ENCODE measurements at regions not wholly inside any gene's neighbourhood (a gene's known extent, or its start where the extent isn't known, plus 50 kb on each side); places are given as distances from the start of the nearest gene placed in this dataset.

DNA sequence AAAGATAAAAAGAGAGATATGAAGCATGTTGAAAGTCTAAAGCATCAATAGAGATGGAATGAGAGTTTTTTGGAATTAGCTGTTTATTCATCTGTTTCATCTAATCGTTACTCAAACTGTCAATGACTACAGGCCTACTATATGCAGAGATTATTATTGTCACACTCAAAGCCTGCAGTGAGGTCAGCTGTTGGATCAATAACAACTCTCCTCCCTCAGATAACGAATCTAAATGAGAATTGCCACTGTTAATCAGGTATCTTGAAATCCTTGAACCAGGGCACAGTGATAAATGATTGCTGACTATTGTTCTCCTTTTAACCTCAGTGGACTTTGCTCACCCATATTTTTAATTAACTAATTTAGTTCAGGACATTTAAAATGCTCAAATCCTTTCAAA lies 192.3 kb upstream of the SGO1 start (continued):
- TF ChIP-seq SIX5 (IDR thresholded peaks at IDR 0.05; ENCODE audit: low read depth, low read length, severe bottlenecking) (no peak), BRCA1 (IDR thresholded peaks at IDR 0.05; ENCODE audit: low read depth, low read length) (no peak), BCL3 (IDR thresholded peaks at IDR 0.05; ENCODE audit: borderline replicate concordance, insufficient read depth, low read depth, low read length, poor library complexity, severe bottlenecking) (no peak), ZZZ3 (IDR thresholded peaks at IDR 0.05; ENCODE audit: control insufficient read depth, insufficient read length, low read depth) (no peak), KLF5 (IDR thresholded peaks at IDR 0.05; ENCODE audit: partially characterized antibody) (no peak)

GRCh38 chr3:20376665-20377217 lies 190.7 kb upstream of the SGO1 start:
- Histone ChIP-seq H3K36me3 (ENCODE audit: control insufficient read depth in 2 of 2, insufficient read depth in 2 of 2, low read length in 1 of 2) (no peaks in the 10 kb centered on the region), H3K4me1 (ENCODE audit: control insufficient read depth, insufficient read depth, low read length) (no peaks in the 10 kb centered on the region), H4K20me1 (ENCODE audit: control insufficient read depth, insufficient read depth) (no peaks in the 10 kb centered on the region), H3K9me3 (replicated peaks; ENCODE audit: control insufficient read depth, insufficient read depth, low read length) (no peaks in the 10 kb centered on the region), H3K4me3 (no peak overlapping the region), H3K79me2 (ENCODE audit: control insufficient read depth, insufficient read depth, low read length) (no peaks in the 10 kb centered on the region), H2AFZ (ENCODE audit: control insufficient read depth, low read depth, low read length) (no peak overlapping the region), H3K27me3 (replicated peaks in 1 of 2; ENCODE audit: control insufficient read depth in 2 of 2, insufficient read depth in 2 of 2, low read length in 1 of 2) (no peaks in the 10 kb centered on the region), H3K9ac (ENCODE audit: control insufficient read depth, insufficient read depth, low read length) (no peak overlapping the region), H3K4me2 (ENCODE audit: control insufficient read depth, insufficient read depth) (no peak overlapping the region), H3K27ac (ENCODE audit: control insufficient read depth, insufficient read depth) (no peak overlapping the region)
- BruUV-seq (replicated peaks): no TSS peak
- intact Hi-C loops (cut with micrococcal nuclease; ENCODE audit: unreplicated experiment): no loop called here
- SMC1A ChIA-PET (ENCODE audit: uncharacterized antibody, unreplicated experiment): no interaction called here
- no peak for DNase-seq (ENCODE audit: low read depth, low spot score)
- FAIRE-seq: no peak
- POLR2A ChIA-PET: no interaction called here
- no peak for ATAC-seq
- RAD21 ChIA-PET (ENCODE audit: unreplicated experiment): no interaction called here
- in situ Hi-C loops (cut with MboI): no loop called here
- CTCF ChIA-PET: no interaction called here
- no peak for TF ChIP-seq EZH2 (IDR thresholded peaks at IDR 0.05; ENCODE audit: borderline replicate concordance, control insufficient read depth, low read depth, low read length)
- no peak for TF ChIP-seq WRNIP1 (IDR thresholded peaks at IDR 0.05; ENCODE audit: borderline replicate concordance, low read depth, low read length)
- no peak for TF ChIP-seq RAD21 (IDR thresholded peaks at IDR 0.05; ENCODE audit: insufficient read depth, low read depth, low read length)
- TF ChIP-seq, protein P1, sequence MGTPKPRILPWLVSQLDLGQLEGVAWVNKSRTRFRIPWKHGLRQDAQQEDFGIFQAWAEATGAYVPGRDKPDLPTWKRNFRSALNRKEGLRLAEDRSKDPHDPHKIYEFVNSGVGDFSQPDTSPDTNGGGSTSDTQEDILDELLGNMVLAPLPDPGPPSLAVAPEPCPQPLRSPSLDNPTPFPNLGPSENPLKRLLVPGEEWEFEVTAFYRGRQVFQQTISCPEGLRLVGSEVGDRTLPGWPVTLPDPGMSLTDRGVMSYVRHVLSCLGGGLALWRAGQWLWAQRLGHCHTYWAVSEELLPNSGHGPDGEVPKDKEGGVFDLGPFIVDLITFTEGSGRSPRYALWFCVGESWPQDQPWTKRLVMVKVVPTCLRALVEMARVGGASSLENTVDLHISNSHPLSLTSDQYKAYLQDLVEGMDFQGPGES (IDR thresholded peaks at IDR 0.05): no peak
- no peak for TF ChIP-seq E4F1 (IDR thresholded peaks at IDR 0.05; ENCODE audit: borderline replicate concordance, partially characterized antibody)
- TF ChIP-seq GATAD2B (conservative IDR thresholded peaks at IDR 0.05; ENCODE audit: low read depth): no peak
- no peak for TF ChIP-seq MYC (IDR thresholded peaks at IDR 0.05; ENCODE audit: insufficient read depth, insufficient read length, insufficient replicate concordance, low read length, severe bottlenecking)
- TF ChIP-seq CHD4 (IDR thresholded peaks at IDR 0.05): no peak
- no peak for TF ChIP-seq TAF1 (IDR thresholded peaks at IDR 0.05; ENCODE audit: borderline replicate concordance, low read depth, low read length)
- TF ChIP-seq, protein P2, sequence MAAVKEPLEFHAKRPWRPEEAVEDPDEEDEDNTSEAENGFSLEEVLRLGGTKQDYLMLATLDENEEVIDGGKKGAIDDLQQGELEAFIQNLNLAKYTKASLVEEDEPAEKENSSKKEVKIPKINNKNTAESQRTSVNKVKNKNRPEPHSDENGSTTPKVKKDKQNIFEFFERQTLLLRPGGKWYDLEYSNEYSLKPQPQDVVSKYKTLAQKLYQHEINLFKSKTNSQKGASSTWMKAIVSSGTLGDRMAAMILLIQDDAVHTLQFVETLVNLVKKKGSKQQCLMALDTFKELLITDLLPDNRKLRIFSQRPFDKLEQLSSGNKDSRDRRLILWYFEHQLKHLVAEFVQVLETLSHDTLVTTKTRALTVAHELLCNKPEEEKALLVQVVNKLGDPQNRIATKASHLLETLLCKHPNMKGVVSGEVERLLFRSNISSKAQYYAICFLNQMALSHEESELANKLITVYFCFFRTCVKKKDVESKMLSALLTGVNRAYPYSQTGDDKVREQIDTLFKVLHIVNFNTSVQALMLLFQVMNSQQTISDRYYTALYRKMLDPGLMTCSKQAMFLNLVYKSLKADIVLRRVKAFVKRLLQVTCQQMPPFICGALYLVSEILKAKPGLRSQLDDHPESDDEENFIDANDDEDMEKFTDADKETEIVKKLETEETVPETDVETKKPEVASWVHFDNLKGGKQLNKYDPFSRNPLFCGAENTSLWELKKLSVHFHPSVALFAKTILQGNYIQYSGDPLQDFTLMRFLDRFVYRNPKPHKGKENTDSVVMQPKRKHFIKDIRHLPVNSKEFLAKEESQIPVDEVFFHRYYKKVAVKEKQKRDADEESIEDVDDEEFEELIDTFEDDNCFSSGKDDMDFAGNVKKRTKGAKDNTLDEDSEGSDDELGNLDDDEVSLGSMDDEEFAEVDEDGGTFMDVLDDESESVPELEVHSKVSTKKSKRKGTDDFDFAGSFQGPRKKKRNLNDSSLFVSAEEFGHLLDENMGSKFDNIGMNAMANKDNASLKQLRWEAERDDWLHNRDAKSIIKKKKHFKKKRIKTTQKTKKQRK (IDR thresholded peaks at IDR 0.05; ENCODE audit: low read depth, low read length): no peak
- TF ChIP-seq HCFC1 (IDR thresholded peaks at IDR 0.05; ENCODE audit: low read length): no peak
